ENCODE measurements at regions not wholly inside any gene's neighbourhood (a gene's known extent, or its start where the extent isn't known, plus 50 kb on each side); places are given as distances from the start of the nearest gene placed in this dataset.

- DNase-seq = no peak
Observed at GRCh38 chr7:4616116-4616515, 66.0 kb upstream of the FOXK1 start.

- DNase-seq = no peak
Observed at GRCh38 chr7:4621396-4621795, 60.7 kb upstream of the FOXK1 start.

GRCh38 chr7:4626318-4626845 is 55.7 kb upstream of the FOXK1 start:
- DNase-seq = no peak

GRCh38 chr7:4629287-4629895 is 52.7 kb upstream of the FOXK1 start:
- DNase-seq = no peak

GRCh38 chr7:4631380-4632179 is 50.5 kb upstream of the FOXK1 start:
- DNase-seq = peak; percentile 41

Measured in NCI-H510A (cell line).